Panc1 (cell line): ENCODE measurements at regions not wholly inside any gene's neighbourhood (a gene's known extent, or its start where the extent isn't known, plus 50 kb on each side); places are given as distances from the start of the nearest gene placed in this dataset.

ENCODE experiments used
- ATAC-seq: fragments of 200-7000 bp; cut with Tn5 transposase; 2 replicates; pipeline ENCODE4 v1.9.1; 2020; ENCODE audit warnings: mild to moderate bottlenecking, moderate library complexity
- BruUV-seq: library from RNA; stranded (reverse); fragments of 400-500 nt; replicated peaks from 2 replicates; lab custom pipeline; 2021; lab: Mats Ljungman, UMichigan
- CTCF ChIA-PET: fragments of 300-600 bp; sonication (Branson Sonifier 250); formaldehyde crosslinking; loops from one replicate; lab custom pipeline; 2022; ENCODE audit warnings: antibody characterized with exemption; lab: Charles Lee
- POLR2A ChIA-PET: fragments of 300-600 bp; sonication (Branson Sonifier 250); formaldehyde crosslinking; loops from one replicate; lab custom pipeline; 2022; ENCODE audit warnings: antibody characterized with exemption; lab: Charles Lee
- DNase-seq: peaks from one replicate; pipeline ENCODE4 v3.0.0-alpha.2; 2010; ENCODE audit warnings: low read depth, low spot score
- H3K27ac ChIP-seq: 2 replicates; pipeline ENCODE4 v1.5.1; 2011; ENCODE audit warnings: mild to moderate bottlenecking, low read length, inconsistent platforms
- H3K27me3 ChIP-seq: fragments of 200-500 bp; sonication (Bioruptor generic); 2 replicates; pipeline ENCODE4 v1.6.0; 2014; ENCODE audit warnings: low read length, inconsistent platforms; ENCODE audit not compliant: control insufficient read depth, insufficient read depth
- H3K36me3 ChIP-seq: fragments of 200-500 bp; sonication (Bioruptor generic); 2 replicates; pipeline ENCODE4 v1.5.1; 2014; ENCODE audit warnings: inconsistent platforms, mild to moderate bottlenecking, low read length, moderate library complexity; ENCODE audit not compliant: control insufficient read depth, insufficient read depth
- H3K4me1 ChIP-seq: 2 replicates; pipeline ENCODE4 v1.5.1; 2011; ENCODE audit warnings: inconsistent platforms, mild to moderate bottlenecking, low read length, moderate library complexity; ENCODE audit not compliant: control insufficient read depth, insufficient read depth
- H3K4me3 ChIP-seq, 2 experiments: 2 replicates each; pipeline ENCODE4 v1.5.1; 2011 to 2012; ENCODE audit warnings: low read depth in 2 of 2, low read length in 2 of 2, mild to moderate bottlenecking in 2 of 2, inconsistent platforms in 1 of 2, moderate library complexity in 1 of 2
- H3K9me3 ChIP-seq: fragments of 200-500 bp; sonication (Bioruptor generic); 2 replicates; pipeline ENCODE4 v1.5.1; 2014; ENCODE audit warnings: low read depth, mild to moderate bottlenecking, inconsistent platforms, low read length, moderate library complexity; ENCODE audit not compliant: control insufficient read depth, insufficient read depth
- POLR2AphosphoS5 ChIP-seq: IDR thresholded peaks from 2 replicates; pipeline ENCODE4 v1.6.1; 2012; ENCODE audit warnings: mild to moderate bottlenecking, low read depth, low read length, moderate library complexity
- SIN3A ChIP-seq: IDR thresholded peaks from 2 replicates; pipeline ENCODE4 v1.6.1; 2012; ENCODE audit warnings: low read depth, mild to moderate bottlenecking, low read length, moderate library complexity, borderline replicate concordance; ENCODE audit not compliant: insufficient read depth
- TCF7L2 ChIP-seq: IDR thresholded peaks from 2 replicates; pipeline ENCODE4 v1.6.1; 2011; ENCODE audit warnings: mild to moderate bottlenecking, low read depth, low read length, inconsistent platforms
- in situ Hi-C: cut with HindIII; loops from 2 replicates; pipeline ENCODE4 v1.10.0; 2016; ENCODE audit warnings: low sequenced_read_pairs, low pct_unique_long_range_greater_than_20kb
- intact Hi-C: fragments of 100-400 bp; cut with micrococcal nuclease; formaldehyde crosslinking; loops from one replicate; pipeline ENCODE4 v1.10.0; 2022; ENCODE audit not compliant: unreplicated experiment
- TF ChIP-seq, protein P1 (sequence below): fragments of 450-650 bp; IDR thresholded peaks from 2 replicates; pipeline ENCODE4 v1.5.1; 2017; ENCODE audit warnings: mild to moderate bottlenecking
- TF ChIP-seq, protein P2 (sequence below), 2 experiments: IDR thresholded peaks; 2 replicates each; pipeline ENCODE4 v1.6.1; 2011 to 2012; ENCODE audit warnings: low read depth in 2 of 2, control low read depth in 1 of 2, low read length in 1 of 2, mild to moderate bottlenecking in 1 of 2, moderate library complexity in 1 of 2; ENCODE audit not compliant: insufficient read depth in 1 of 2

DNA sequence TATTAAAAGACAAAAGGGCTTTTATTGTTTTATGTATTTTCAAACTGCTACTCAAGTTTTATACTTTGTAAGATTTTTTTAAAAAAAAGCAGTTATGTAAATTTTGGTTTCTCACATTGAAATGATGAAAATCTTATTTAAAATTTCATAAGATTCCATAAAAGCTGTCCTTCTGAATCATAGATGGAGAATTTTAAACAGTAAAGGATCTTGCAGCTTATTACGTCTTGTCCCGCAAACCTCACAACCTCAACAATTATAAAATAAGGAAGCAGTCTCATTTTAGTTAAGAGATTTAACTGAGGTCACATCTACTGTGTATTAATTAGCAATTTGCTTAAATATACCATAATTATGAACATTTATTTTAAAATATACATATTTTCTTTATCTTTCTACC, 581.0 kb upstream of the SPRY2 start:
- ATAC-seq: no peak
- BruUV-seq: no TSS peak
- in situ Hi-C loops (no loop called here), intact Hi-C loops (no loop called here)
- TF ChIP-seq POLR2AphosphoS5: no peak
- TF ChIP-seq, protein P1, sequence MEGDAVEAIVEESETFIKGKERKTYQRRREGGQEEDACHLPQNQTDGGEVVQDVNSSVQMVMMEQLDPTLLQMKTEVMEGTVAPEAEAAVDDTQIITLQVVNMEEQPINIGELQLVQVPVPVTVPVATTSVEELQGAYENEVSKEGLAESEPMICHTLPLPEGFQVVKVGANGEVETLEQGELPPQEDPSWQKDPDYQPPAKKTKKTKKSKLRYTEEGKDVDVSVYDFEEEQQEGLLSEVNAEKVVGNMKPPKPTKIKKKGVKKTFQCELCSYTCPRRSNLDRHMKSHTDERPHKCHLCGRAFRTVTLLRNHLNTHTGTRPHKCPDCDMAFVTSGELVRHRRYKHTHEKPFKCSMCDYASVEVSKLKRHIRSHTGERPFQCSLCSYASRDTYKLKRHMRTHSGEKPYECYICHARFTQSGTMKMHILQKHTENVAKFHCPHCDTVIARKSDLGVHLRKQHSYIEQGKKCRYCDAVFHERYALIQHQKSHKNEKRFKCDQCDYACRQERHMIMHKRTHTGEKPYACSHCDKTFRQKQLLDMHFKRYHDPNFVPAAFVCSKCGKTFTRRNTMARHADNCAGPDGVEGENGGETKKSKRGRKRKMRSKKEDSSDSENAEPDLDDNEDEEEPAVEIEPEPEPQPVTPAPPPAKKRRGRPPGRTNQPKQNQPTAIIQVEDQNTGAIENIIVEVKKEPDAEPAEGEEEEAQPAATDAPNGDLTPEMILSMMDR: no peak
- no peak for TF ChIP-seq TCF7L2
- TF ChIP-seq, protein P2, sequence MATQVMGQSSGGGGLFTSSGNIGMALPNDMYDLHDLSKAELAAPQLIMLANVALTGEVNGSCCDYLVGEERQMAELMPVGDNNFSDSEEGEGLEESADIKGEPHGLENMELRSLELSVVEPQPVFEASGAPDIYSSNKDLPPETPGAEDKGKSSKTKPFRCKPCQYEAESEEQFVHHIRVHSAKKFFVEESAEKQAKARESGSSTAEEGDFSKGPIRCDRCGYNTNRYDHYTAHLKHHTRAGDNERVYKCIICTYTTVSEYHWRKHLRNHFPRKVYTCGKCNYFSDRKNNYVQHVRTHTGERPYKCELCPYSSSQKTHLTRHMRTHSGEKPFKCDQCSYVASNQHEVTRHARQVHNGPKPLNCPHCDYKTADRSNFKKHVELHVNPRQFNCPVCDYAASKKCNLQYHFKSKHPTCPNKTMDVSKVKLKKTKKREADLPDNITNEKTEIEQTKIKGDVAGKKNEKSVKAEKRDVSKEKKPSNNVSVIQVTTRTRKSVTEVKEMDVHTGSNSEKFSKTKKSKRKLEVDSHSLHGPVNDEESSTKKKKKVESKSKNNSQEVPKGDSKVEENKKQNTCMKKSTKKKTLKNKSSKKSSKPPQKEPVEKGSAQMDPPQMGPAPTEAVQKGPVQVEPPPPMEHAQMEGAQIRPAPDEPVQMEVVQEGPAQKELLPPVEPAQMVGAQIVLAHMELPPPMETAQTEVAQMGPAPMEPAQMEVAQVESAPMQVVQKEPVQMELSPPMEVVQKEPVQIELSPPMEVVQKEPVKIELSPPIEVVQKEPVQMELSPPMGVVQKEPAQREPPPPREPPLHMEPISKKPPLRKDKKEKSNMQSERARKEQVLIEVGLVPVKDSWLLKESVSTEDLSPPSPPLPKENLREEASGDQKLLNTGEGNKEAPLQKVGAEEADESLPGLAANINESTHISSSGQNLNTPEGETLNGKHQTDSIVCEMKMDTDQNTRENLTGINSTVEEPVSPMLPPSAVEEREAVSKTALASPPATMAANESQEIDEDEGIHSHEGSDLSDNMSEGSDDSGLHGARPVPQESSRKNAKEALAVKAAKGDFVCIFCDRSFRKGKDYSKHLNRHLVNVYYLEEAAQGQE (IDR thresholded peaks at IDR 0.05; ENCODE audit: insufficient read depth in 1 of 2, low read depth in 2 of 2, low read length in 1 of 2): no peak
- ChIA-PET POLR2A (no interaction called here), CTCF (no interaction called here)
- H3K27ac ChIP-seq: no peak overlapping the region
- H3K36me3 ChIP-seq: no peaks in the 10 kb centered on the region
- no peaks in the 10 kb centered on the region for H3K9me3 ChIP-seq
- no peak overlapping the region for H3K4me3 ChIP-seq
- no peaks in the 10 kb centered on the region for H3K4me1 ChIP-seq
- H3K27me3 ChIP-seq: no peaks in the 10 kb centered on the region
- DNase-seq: no peak

DNA sequence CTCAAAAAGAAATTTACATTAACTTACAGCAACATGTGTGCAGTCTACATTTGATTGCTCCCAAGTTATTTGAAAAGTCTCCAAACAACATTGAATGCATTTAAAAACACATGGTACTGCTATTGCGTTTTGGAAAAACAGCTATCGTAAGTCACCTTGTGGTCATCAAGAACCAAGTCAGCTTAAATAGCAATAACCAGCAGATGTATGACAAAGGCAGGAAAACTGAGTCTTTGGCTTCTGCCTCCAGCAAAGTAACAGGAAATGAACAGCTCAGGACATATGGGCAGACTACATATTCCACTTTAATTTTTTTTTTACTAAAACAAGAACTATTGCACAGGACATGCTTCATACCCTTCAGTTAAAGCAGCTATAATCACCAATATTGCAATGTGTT, 580.6 kb upstream of the SPRY2 start:
- ATAC-seq (no peak), DNase-seq (no peak)
- Histone ChIP-seq H3K36me3 (no peaks in the 10 kb centered on the region), H3K4me3 (no peak overlapping the region), H3K27ac (no peak overlapping the region), H3K27me3 (no peaks in the 10 kb centered on the region), H3K9me3 (no peaks in the 10 kb centered on the region), H3K4me1 (no peaks in the 10 kb centered on the region)
- intact Hi-C loops (no loop called here), in situ Hi-C loops (no loop called here)
- CTCF ChIA-PET: no interaction called here
- TF ChIP-seq SIN3A: no peak
- TF ChIP-seq, protein P1: no peak
- TF ChIP-seq, protein P2 (IDR thresholded peaks at IDR 0.05; ENCODE audit: insufficient read depth in 1 of 2, low read depth in 2 of 2, low read length in 1 of 2): no peak
- no peak for TF ChIP-seq TCF7L2
- no peak for TF ChIP-seq POLR2AphosphoS5
- BruUV-seq: no TSS peak
- POLR2A ChIA-PET: no interaction called here
